ENCODE measurements at regions not wholly inside any gene's neighbourhood (a gene's known extent, or its start where the extent isn't known, plus 50 kb on each side); places are given as distances from the start of the nearest gene placed in this dataset.

DNA sequence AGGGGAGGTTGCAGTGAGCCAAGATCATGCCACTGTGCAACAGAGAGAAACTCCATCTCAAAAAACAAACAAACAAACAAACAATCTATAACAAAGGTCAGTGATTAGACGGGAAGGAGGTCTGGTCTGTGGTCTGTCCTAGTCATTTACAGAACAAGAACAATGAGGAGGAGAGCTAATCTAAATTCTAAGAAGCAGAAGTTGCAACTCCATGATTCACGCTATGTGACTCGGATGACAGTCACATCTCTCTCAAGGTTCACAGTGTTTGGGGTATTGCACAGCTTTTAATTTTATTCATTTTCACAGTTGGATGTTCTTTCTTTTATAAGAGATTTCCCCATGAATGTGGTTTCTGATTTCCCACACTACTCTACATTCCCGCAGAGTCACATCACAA lies 218.7 kb upstream of the PIEZO2 start:
- TF ChIP-seq, protein P1, sequence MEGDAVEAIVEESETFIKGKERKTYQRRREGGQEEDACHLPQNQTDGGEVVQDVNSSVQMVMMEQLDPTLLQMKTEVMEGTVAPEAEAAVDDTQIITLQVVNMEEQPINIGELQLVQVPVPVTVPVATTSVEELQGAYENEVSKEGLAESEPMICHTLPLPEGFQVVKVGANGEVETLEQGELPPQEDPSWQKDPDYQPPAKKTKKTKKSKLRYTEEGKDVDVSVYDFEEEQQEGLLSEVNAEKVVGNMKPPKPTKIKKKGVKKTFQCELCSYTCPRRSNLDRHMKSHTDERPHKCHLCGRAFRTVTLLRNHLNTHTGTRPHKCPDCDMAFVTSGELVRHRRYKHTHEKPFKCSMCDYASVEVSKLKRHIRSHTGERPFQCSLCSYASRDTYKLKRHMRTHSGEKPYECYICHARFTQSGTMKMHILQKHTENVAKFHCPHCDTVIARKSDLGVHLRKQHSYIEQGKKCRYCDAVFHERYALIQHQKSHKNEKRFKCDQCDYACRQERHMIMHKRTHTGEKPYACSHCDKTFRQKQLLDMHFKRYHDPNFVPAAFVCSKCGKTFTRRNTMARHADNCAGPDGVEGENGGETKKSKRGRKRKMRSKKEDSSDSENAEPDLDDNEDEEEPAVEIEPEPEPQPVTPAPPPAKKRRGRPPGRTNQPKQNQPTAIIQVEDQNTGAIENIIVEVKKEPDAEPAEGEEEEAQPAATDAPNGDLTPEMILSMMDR (IDR thresholded peaks at IDR 0.05): no peak
- no peak for TF ChIP-seq POLR2A (IDR thresholded peaks at IDR 0.05)
- no peak for TF ChIP-seq EP300 (IDR thresholded peaks at IDR 0.05)

Measured in ovary (tissue), 3 donors.